PFSK-1 (cell line): ENCODE measurements at regions not wholly inside any gene's neighbourhood (a gene's known extent, or its start where the extent isn't known, plus 50 kb on each side); places are given as distances from the start of the nearest gene placed in this dataset.

Experiments
- FOXP2 ChIP-seq: optimal IDR thresholded peaks from 2 replicates; pipeline ENCODE3; 2011; ENCODE audit warnings: borderline replicate concordance, control low read depth, inconsistent platforms; ENCODE audit not compliant: insufficient read depth; ENCODE audit errors: extremely low read length, extremely low read depth
- POLR2AphosphoS5 ChIP-seq: IDR thresholded peaks from 2 replicates; pipeline ENCODE4 v1.6.1; 2012; ENCODE audit warnings: low read depth, mild to moderate bottlenecking, control low read depth, low read length, moderate library complexity
- SIN3A ChIP-seq: IDR thresholded peaks from 2 replicates; pipeline ENCODE4 v1.6.1; 2012; ENCODE audit warnings: mild to moderate bottlenecking, low read length, moderate library complexity, borderline replicate concordance; ENCODE audit not compliant: insufficient read depth
- TAF1 ChIP-seq: IDR thresholded peaks from 2 replicates; pipeline ENCODE4 v1.6.1; 2012; ENCODE audit warnings: low read length, control low read depth, borderline replicate concordance; ENCODE audit not compliant: insufficient read depth
- TF ChIP-seq, protein P1 (sequence below), 2 experiments: IDR thresholded peaks; 2 replicates each; pipeline versions ENCODE4 v1.6.1 to v1.8.0; 2011 to 2012; ENCODE audit warnings: low read depth in 2 of 2, low read length in 2 of 2, control low read depth in 1 of 2, inconsistent platforms in 1 of 2, mild to moderate bottlenecking in 1 of 2, moderate library complexity in 1 of 2; ENCODE audit not compliant: insufficient read depth in 1 of 2

GRCh38 chrX:8358302-8358701, 106.3 kb upstream of the VCX3B start:
- TF ChIP-seq SIN3A: no peak
- TF ChIP-seq TAF1: no peak
- TF ChIP-seq POLR2AphosphoS5: no peak
- TF ChIP-seq FOXP2: no peak
- TF ChIP-seq, protein P1, sequence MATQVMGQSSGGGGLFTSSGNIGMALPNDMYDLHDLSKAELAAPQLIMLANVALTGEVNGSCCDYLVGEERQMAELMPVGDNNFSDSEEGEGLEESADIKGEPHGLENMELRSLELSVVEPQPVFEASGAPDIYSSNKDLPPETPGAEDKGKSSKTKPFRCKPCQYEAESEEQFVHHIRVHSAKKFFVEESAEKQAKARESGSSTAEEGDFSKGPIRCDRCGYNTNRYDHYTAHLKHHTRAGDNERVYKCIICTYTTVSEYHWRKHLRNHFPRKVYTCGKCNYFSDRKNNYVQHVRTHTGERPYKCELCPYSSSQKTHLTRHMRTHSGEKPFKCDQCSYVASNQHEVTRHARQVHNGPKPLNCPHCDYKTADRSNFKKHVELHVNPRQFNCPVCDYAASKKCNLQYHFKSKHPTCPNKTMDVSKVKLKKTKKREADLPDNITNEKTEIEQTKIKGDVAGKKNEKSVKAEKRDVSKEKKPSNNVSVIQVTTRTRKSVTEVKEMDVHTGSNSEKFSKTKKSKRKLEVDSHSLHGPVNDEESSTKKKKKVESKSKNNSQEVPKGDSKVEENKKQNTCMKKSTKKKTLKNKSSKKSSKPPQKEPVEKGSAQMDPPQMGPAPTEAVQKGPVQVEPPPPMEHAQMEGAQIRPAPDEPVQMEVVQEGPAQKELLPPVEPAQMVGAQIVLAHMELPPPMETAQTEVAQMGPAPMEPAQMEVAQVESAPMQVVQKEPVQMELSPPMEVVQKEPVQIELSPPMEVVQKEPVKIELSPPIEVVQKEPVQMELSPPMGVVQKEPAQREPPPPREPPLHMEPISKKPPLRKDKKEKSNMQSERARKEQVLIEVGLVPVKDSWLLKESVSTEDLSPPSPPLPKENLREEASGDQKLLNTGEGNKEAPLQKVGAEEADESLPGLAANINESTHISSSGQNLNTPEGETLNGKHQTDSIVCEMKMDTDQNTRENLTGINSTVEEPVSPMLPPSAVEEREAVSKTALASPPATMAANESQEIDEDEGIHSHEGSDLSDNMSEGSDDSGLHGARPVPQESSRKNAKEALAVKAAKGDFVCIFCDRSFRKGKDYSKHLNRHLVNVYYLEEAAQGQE (IDR thresholded peaks at IDR 0.05; ENCODE audit: insufficient read depth in 1 of 2, low read depth in 2 of 2, low read length in 2 of 2): no peak

DNA sequence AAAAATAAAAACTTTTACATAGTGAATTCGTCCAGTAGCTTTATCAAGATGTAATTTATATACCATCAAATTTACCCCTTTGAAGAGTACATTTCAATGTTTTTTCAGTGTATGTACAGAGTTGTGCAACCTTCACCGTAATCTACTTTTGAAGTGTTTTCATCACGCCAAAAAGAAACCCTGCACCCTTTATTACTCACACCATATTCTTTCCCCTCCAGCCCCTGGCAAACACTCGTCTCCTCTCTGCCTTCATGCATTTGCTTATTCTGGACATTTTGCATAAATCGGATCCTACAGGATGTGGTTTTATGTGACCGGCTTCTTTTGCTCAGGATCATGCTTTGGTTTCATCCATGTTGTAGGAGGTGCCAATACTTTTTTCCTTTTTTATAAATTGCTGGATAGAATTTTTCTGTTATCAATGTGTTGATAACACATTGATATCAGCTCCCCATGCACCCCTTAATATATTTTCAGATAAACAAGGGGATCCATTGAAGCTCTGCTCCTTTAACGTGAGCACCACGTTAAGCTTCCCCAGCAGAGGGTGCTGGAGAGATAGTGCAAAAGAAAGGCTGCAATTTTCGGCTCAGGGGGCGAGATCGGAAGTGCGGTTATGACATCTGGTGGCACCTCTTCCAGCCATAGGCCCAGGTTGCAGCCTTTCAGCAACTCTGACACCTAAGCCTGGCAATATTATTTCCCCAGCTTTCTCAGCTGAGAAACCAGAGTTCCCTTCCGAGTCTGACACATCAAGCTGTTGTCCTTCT, 100.1 kb upstream of the VCX3B start:
- TF ChIP-seq FOXP2: no peak
- TF ChIP-seq TAF1: no peak
- TF ChIP-seq POLR2AphosphoS5: no peak
- TF ChIP-seq, protein P1 (IDR thresholded peaks at IDR 0.05; ENCODE audit: insufficient read depth in 1 of 2, low read depth in 2 of 2, low read length in 2 of 2): no peak
- TF ChIP-seq SIN3A: no peak

DNA sequence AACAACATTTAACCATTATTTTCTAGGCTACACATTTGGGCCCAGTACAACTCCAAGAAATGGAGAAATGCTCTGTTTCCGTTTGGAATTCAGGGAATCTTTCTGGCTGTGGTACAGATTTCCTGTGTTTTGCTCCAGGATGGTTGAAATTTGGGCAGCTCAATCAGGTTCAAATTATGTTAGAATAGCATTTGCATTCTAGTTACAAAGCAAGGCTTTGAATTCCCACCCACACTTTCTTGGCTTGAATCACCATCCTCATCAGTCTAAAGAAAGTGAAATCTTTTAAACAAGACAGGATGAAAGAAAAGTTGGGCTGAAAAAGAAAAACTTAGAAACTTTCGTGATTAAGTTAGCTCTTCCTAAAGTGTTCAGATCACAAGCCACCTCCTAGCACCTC, 98.1 kb upstream of the VCX3B start:
- TF ChIP-seq, protein P1 (IDR thresholded peaks at IDR 0.05; ENCODE audit: insufficient read depth in 1 of 2, low read depth in 2 of 2, low read length in 2 of 2): no peak

DNA sequence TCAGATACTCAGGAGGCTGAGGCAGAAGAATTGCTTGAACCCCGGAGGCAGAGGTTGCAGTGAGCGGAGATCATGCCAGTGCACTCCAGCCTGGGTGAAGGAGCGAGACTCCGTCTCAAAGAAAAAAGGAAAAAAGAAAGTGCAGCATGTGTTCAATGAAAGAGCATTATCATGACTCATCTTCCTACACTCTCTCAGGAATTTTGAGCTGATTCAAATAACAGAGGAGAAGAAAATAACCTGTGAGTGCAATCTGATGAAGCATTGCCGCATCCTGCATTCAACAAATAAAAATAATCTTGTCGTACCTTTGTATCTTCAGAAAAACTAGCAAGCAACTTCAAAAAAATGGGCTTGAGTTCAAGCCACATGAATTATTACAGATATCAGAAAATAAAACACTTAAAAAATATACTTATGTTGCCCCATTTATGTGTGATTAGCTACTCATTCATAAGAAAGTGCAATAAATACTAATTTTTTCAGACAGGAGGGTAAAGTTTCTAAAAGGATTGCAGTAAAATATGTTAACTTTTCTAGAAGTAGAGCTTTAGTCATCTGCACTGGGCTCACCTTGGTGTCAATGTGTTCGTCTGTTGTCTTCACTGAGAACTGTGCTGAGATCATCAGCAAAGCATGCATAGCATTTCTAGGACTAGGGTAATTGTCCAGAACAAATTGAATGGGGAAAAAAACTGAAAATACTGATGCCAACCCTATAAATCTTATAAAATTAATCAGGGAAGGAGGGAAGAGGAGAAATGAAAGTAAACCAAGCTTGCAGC, 90.4 kb upstream of the VCX3B start:
- TF ChIP-seq FOXP2: no peak
- TF ChIP-seq TAF1: no peak
- TF ChIP-seq POLR2AphosphoS5: no peak
- TF ChIP-seq, protein P1 (IDR thresholded peaks at IDR 0.05; ENCODE audit: insufficient read depth in 1 of 2, low read depth in 2 of 2, low read length in 2 of 2): no peak
- no peak for TF ChIP-seq SIN3A

DNA sequence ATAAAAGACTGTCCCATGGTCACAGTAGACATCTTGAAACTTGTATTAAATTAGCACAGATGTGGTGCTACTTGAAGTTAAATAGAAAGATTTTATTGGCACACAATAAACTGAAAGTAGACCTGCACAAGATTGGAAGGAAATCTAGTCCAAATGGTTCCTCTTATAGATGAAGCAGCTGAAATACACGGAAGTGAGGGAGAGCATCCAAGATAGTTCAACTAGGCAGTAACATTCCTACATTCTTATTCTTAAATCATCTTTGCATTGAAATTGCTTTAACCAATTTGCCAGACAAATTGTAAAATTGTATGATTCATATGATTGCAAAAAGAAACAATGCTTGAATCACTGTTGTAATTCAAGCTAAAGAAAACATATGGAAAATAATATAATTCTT, 87.6 kb upstream of the VCX3B start:
- TF ChIP-seq FOXP2: no peak
- no peak for TF ChIP-seq POLR2AphosphoS5
- TF ChIP-seq SIN3A: no peak
- TF ChIP-seq, protein P1 (IDR thresholded peaks at IDR 0.05; ENCODE audit: insufficient read depth in 1 of 2, low read depth in 2 of 2, low read length in 2 of 2): no peak
- no peak for TF ChIP-seq TAF1
